ENCODE measurements at regions not wholly inside any gene's neighbourhood (a gene's known extent, or its start where the extent isn't known, plus 50 kb on each side); places are given as distances from the start of the nearest gene placed in this dataset.
"Not testable (repeated sequence)": the region's sequence is repeated elsewhere in the genome, so short reads cannot be mapped to it uniquely, and the experiment has no call there.

- Mint-ChIP-seq H3K9me3 (no peaks in the 10 kb centered on the region), H3K4me1 (no peaks in the 10 kb centered on the region), H3K27ac (no peak overlapping the region), H3K4me3 (no peak overlapping the region), H3K36me3 (ENCODE audit: low read depth) (no peaks in the 10 kb centered on the region), H3K27me3 (peaks cover 4% of the 10 kb centered on the region)
- no peak for ATAC-seq (replicated peaks)
These were observed 51.3 kb upstream of the LARGE1 start for GRCh38 chr22:33971561-33971961.

GRCh38 chr22:33975841-33976240 lies 55.6 kb upstream of the LARGE1 start:
- Mint-ChIP-seq H3K27ac (no peak overlapping the region), H3K4me1 (no peaks in the 10 kb centered on the region), H3K4me3 (no peak overlapping the region), H3K36me3 (ENCODE audit: low read depth) (no peaks in the 10 kb centered on the region), H3K27me3 (peaks cover 4% of the 10 kb centered on the region), H3K9me3 (no peaks in the 10 kb centered on the region)
- ATAC-seq (replicated peaks) = no peak

- ATAC-seq (replicated peaks) = no peak
- Mint-ChIP-seq H3K27me3 (peaks cover 6% of the 10 kb centered on the region), H3K27ac (no peak overlapping the region), H3K4me3 (no peak overlapping the region), H3K4me1 (no peaks in the 10 kb centered on the region), H3K36me3 (ENCODE audit: low read depth) (no peaks in the 10 kb centered on the region), H3K9me3 (no peaks in the 10 kb centered on the region)
These were observed 63.3 kb upstream of the LARGE1 start for GRCh38 chr22:33983558-33983957.

DNA sequence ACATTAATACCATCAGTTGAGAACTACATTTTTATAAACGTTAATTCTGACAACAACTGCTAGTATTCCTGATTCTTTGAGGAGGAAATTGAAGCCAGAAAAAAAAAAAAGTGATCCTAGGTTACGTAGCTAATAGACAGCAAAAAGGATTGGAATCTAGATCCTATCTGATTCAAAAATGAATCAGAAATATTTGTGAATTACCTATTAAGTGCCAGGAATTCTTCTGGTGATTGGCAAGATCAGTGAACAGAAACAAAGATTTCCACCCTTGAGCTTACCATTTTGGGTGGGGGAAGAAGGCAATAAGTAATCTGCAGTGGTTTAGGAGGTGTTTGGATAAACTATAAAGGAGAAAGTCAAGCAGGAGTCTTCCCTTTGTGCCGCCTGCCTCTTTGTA lies 63.9 kb upstream of the LARGE1 start:
- Mint-ChIP-seq H3K4me3 (no peak overlapping the region), H3K9me3 (no peaks in the 10 kb centered on the region), H3K36me3 (ENCODE audit: low read depth) (no peaks in the 10 kb centered on the region), H3K27me3 (peaks cover 6% of the 10 kb centered on the region), H3K27ac (no peak overlapping the region), H3K4me1 (no peaks in the 10 kb centered on the region)
- ATAC-seq (replicated peaks) = no peak

GRCh38 chr22:33984656-33985285 lies 64.5 kb upstream of the LARGE1 start:
- Mint-ChIP-seq H3K4me1 (no peaks in the 10 kb centered on the region), H3K36me3 (ENCODE audit: low read depth) (no peaks in the 10 kb centered on the region), H3K4me3 (no peak overlapping the region), H3K9me3 (no peaks in the 10 kb centered on the region), H3K27me3 (peaks cover 6% of the 10 kb centered on the region), H3K27ac (no peak overlapping the region)
- no peak for ATAC-seq (replicated peaks)

DNA sequence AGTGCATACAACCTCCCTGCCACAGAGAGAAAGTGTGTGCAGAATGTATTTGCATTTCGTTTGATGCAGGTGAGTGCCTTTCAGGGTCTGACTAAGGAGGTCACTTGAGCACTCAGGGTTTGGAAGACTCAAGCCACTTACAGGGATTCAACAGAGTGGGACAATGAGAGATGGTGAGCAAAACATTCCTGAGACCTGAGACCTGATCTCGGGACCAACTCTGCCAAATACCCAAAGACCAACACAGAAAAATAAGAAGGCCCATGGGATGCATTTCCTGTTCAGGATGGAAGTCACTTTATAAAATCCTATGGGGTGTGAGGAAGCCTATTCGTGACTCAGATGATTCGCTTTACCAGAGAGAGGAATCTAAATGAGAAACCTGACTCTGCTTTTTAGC lies 65.2 kb upstream of the LARGE1 start:
- Mint-ChIP-seq H3K4me3 (no peak overlapping the region), H3K27ac (no peak overlapping the region), H3K36me3 (ENCODE audit: low read depth) (no peaks in the 10 kb centered on the region), H3K4me1 (no peaks in the 10 kb centered on the region), H3K9me3 (no peaks in the 10 kb centered on the region), H3K27me3 (peaks cover 6% of the 10 kb centered on the region)
- ATAC-seq (replicated peaks) = no peak

GRCh38 chr22:33986167-33986771 lies 66.0 kb upstream of the LARGE1 start:
- no peak overlapping the region for H3K4me3 Mint-ChIP-seq
- H3K27ac Mint-ChIP-seq = no peak overlapping the region
- H3K9me3 Mint-ChIP-seq = no peaks in the 10 kb centered on the region
- H3K4me1 Mint-ChIP-seq = no peaks in the 10 kb centered on the region
- peaks cover 6% of the 10 kb centered on the region for H3K27me3 Mint-ChIP-seq
- no peak for ATAC-seq (replicated peaks)
- H3K36me3 Mint-ChIP-seq (ENCODE audit: low read depth) = no peaks in the 10 kb centered on the region

DNA sequence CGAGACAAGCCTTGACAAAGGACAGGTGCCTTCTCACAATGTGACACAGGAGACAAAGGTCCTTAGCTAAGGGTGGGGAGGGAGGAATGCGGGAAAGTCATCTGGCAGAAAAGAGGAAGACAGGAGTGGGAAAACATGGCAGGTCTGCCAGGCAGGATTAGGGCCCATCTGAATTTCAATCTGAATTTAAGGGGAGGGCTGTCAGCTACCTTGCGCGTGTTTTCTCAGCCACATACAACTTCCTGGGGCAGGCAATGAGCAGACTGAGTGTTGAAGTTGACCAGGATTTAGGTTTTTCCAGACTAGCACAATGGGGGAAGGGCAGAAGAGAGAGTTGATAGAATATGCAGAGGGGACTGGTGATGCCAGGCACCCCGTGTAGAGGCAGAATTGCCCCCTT lies 66.7 kb upstream of the LARGE1 start:
- no peaks in the 10 kb centered on the region for H3K9me3 Mint-ChIP-seq
- H3K36me3 Mint-ChIP-seq (ENCODE audit: low read depth) = no peaks in the 10 kb centered on the region
- peaks cover 6% of the 10 kb centered on the region for H3K27me3 Mint-ChIP-seq
- no peak overlapping the region for H3K27ac Mint-ChIP-seq
- no peak overlapping the region for H3K4me3 Mint-ChIP-seq
- no peaks in the 10 kb centered on the region for H3K4me1 Mint-ChIP-seq
- no peak for ATAC-seq (replicated peaks)

DNA sequence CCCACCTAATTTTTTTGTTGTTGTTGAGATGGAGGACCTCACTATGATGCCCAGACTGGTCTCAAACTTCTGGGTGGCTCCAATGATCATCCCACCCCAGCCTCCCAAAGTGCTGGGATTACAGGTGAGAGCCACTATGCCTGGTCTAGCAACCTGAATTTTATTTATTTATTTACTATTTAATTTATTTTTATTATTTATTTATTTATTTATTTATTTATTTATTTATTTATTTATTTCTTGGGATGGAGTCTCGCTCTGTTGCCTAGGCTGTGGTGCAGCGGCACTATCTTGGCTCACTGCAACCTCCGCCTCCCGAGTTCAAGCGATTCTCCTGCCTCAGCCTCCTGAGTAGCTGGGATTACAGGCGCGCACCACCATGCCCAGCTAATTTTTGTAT lies 69.0 kb upstream of the LARGE1 start:
- not testable (repeated sequence) for H3K4me3 Mint-ChIP-seq; H3K9me3 Mint-ChIP-seq; ATAC-seq (replicated peaks); H3K36me3 Mint-ChIP-seq (ENCODE audit: low read depth); H3K4me1 Mint-ChIP-seq; H3K27me3 Mint-ChIP-seq; H3K27ac Mint-ChIP-seq

- Mint-ChIP-seq H3K4me3 (no peak overlapping the region), H3K9me3 (no peaks in the 10 kb centered on the region), H3K36me3 (ENCODE audit: low read depth) (no peaks in the 10 kb centered on the region), H3K4me1 (no peaks in the 10 kb centered on the region), H3K27ac (no peak overlapping the region), H3K27me3 (peaks cover 11% of the 10 kb centered on the region)
- no peak for ATAC-seq (replicated peaks)
These were observed 71.3 kb upstream of the LARGE1 start for GRCh38 chr22:33991620-33992019.

DNA sequence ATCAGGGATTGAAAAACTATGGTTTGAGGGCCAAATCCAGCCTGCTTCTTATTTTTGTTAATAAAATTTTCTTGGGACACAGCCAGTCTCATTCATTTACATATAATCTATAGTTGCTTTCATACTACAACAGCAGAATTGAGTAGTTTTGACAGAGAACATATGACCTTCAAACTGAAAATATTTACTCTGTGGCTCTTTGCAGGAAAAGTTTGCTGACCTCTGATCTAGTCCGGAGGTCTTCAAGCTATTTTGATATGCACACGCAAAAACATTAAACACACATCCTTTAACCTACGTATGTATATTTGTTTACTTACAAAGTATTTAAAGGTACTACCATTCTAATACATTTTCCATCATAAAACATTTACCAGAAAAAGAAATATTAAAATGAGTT lies 76.5 kb upstream of the LARGE1 start:
- H3K27me3 Mint-ChIP-seq = peaks cover 10% of the 10 kb centered on the region
- no peaks in the 10 kb centered on the region for H3K4me1 Mint-ChIP-seq
- no peaks in the 10 kb centered on the region for H3K36me3 Mint-ChIP-seq (ENCODE audit: low read depth)
- H3K27ac Mint-ChIP-seq = no peak overlapping the region
- no peak overlapping the region for H3K4me3 Mint-ChIP-seq
- peaks cover 9% of the 10 kb centered on the region for H3K9me3 Mint-ChIP-seq
- ATAC-seq (replicated peaks) = no peak

DNA sequence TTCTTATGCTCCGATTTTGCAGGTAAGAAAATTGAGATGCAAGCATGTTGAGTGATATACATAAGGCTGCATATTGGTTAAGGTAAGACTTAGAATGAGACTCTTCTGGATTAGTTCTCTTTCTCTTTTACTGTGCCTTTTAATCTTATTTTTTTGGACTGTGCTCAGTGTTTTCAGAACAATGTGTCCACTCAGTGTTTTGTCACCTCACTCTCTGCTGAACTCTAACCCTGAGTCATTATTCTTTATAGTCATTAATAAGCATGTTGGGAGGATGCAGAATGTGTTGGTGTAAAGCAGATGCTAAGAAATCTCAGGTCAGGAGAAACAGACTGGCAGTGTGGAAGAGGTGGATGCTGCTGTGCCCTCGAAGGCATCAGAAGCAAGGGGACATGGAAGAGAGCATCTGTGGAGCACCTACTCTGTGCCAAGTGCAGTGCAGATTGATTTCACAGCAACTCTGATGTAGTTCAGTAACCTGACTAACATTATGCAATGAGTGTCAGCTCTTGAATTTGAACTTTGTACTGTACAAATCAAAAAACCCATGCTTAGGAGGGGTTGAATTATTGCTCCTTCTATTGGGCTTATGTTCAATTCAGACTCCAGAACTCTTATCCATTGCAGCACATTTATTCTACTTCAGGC lies 80.7 kb upstream of the LARGE1 start:
- Mint-ChIP-seq H3K27ac (no peak overlapping the region), H3K4me1 (no peaks in the 10 kb centered on the region), H3K27me3 (peaks cover 6% of the 10 kb centered on the region), H3K36me3 (ENCODE audit: low read depth) (no peaks in the 10 kb centered on the region), H3K9me3 (peaks cover 12% of the 10 kb centered on the region), H3K4me3 (no peak overlapping the region)
- ATAC-seq (replicated peaks) = no peak

DNA sequence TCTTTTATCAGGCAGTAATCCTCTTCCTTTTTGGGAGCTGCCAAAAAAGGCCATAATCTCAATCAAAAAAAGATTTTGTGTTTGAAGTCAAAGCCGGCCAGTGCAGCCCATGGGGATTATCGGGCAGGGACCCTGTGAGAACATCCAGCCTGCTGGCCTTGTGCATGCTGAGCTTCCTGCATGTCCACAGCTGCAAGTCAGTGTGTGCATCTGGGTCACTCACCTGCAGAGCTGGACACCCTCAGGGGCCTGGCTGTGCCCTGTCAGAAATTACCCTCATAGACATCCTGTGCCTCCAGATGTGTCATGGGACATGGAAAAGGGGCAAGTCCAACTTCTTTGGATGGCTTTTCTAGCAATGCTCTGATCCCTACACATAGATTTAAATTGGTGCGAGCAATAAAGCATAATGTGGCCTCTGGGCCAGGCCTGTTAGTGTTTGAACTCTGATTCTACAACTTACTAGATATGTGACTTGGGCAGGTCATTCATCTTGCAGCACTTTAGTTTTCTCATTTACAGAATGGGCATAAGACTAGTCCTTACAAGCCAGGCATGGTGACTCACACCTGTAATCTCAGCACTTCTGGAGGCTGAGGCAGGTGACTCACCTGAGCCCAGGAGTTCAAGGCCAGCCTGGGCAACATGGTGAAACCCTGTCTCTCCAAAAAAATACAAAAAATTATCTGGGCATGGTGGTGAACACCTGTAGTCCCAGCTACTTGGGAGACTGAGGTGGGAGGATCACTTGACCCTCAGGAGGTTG lies 81.6 kb upstream of the LARGE1 start:
- no peaks in the 10 kb centered on the region for H3K36me3 Mint-ChIP-seq (ENCODE audit: low read depth)
- ATAC-seq (replicated peaks) = no peak
- H3K4me1 Mint-ChIP-seq = no peaks in the 10 kb centered on the region
- H3K27me3 Mint-ChIP-seq = peaks cover 6% of the 10 kb centered on the region
- no peak overlapping the region for H3K27ac Mint-ChIP-seq
- no peak overlapping the region for H3K4me3 Mint-ChIP-seq
- peaks cover 12% of the 10 kb centered on the region for H3K9me3 Mint-ChIP-seq

- Mint-ChIP-seq H3K4me1 (no peaks in the 10 kb centered on the region), H3K36me3 (ENCODE audit: low read depth) (no peaks in the 10 kb centered on the region), H3K9me3 (peaks cover 12% of the 10 kb centered on the region), H3K27ac (no peak overlapping the region), H3K27me3 (no peaks in the 10 kb centered on the region), H3K4me3 (no peak overlapping the region)
- no peak for ATAC-seq (replicated peaks)
These were observed 83.8 kb upstream of the LARGE1 start for GRCh38 chr22:34004058-34004457.

DNA sequence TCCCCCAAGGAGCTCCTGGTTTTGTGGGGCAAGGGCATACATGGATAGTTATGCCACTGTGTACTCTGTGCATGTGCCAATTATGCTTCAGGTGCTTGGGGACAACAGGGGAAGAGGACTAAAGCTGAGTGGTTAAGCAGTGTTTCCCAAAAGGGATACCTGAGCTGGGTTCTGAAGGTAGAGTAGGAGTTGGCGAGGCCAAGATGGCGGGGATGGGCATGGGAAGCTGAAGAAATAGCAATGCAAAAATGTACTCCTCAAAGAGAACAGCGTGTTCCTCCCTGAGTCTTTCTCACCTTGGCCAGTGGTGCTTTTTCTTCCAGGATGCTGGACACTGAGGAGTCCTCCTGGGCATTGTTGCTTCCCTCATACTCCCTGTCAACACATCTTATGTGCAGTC lies 90.0 kb upstream of the LARGE1 start:
- Mint-ChIP-seq H3K4me1 (no peaks in the 10 kb centered on the region), H3K27ac (no peak overlapping the region), H3K4me3 (no peak overlapping the region), H3K9me3 (peaks cover 16% of the 10 kb centered on the region), H3K27me3 (peaks cover 5% of the 10 kb centered on the region), H3K36me3 (ENCODE audit: low read depth) (no peaks in the 10 kb centered on the region)
- no peak for ATAC-seq (replicated peaks)

Data from activated T-helper 17 cell treated with anti-CD3 and anti-CD28 coated beads, Interleukin-2, amount 50 U/mL, for 72 hours (primary cell).